ENCODE measurements at regions not wholly inside any gene's neighbourhood (a gene's known extent, or its start where the extent isn't known, plus 50 kb on each side); places are given as distances from the start of the nearest gene placed in this dataset.

GRCh38 chr6:97864366-97864765 lies 581.4 kb upstream of the MMS22L start:
- no peak overlapping the region for H3K27ac Mint-ChIP-seq
- no peak for DNase-seq
- ChIA-PET POLR2A (no interaction called here), CTCF (no interaction called here)
- no peak overlapping the region for H3K4me3 Mint-ChIP-seq
- H3K27me3 Mint-ChIP-seq (ENCODE audit: low read depth), result no peaks in the 10 kb centered on the region
- ATAC-seq, result no peak
- H3K36me3 Mint-ChIP-seq (ENCODE audit: low read depth), result no peaks in the 10 kb centered on the region
- no peaks in the 10 kb centered on the region for H3K4me1 Mint-ChIP-seq (ENCODE audit: low read depth)
- no peaks in the 10 kb centered on the region for H3K9me3 Mint-ChIP-seq (ENCODE audit: insufficient read depth)

GRCh38 chr6:97864826-97865225 lies 581.8 kb upstream of the MMS22L start:
- Mint-ChIP-seq H3K27ac (no peak overlapping the region), H3K4me3 (no peak overlapping the region), H3K9me3 (ENCODE audit: insufficient read depth) (no peaks in the 10 kb centered on the region), H3K4me1 (ENCODE audit: low read depth) (no peaks in the 10 kb centered on the region), H3K27me3 (ENCODE audit: low read depth) (no peaks in the 10 kb centered on the region), H3K36me3 (ENCODE audit: low read depth) (no peaks in the 10 kb centered on the region)
- DNase-seq (no peak), ATAC-seq (no peak)
- ChIA-PET CTCF (no interaction called here), POLR2A (no interaction called here)

GRCh38 chr6:97865612-97866011 lies 582.6 kb upstream of the MMS22L start:
- DNase-seq (no peak), ATAC-seq (no peak)
- no peak overlapping the region for H3K27ac Mint-ChIP-seq
- no peaks in the 10 kb centered on the region for H3K4me1 Mint-ChIP-seq (ENCODE audit: low read depth)
- no peaks in the 10 kb centered on the region for H3K9me3 Mint-ChIP-seq (ENCODE audit: insufficient read depth)
- ChIA-PET CTCF (no interaction called here), POLR2A (no interaction called here)
- H3K4me3 Mint-ChIP-seq, result no peak overlapping the region
- H3K36me3 Mint-ChIP-seq (ENCODE audit: low read depth), result no peaks in the 10 kb centered on the region
- no peaks in the 10 kb centered on the region for H3K27me3 Mint-ChIP-seq (ENCODE audit: low read depth)

- no peak for ATAC-seq
- H3K27me3 Mint-ChIP-seq (ENCODE audit: low read depth), result no peaks in the 10 kb centered on the region
- ChIA-PET CTCF (no interaction called here), POLR2A (no interaction called here)
- H3K36me3 Mint-ChIP-seq (ENCODE audit: low read depth), result no peaks in the 10 kb centered on the region
- no peak overlapping the region for H3K4me3 Mint-ChIP-seq
- H3K9me3 Mint-ChIP-seq (ENCODE audit: insufficient read depth), result no peaks in the 10 kb centered on the region
- no peaks in the 10 kb centered on the region for H3K4me1 Mint-ChIP-seq (ENCODE audit: low read depth)
- no peak for DNase-seq
- no peak overlapping the region for H3K27ac Mint-ChIP-seq
Observed at GRCh38 chr6:97866616-97867015, 583.6 kb upstream of the MMS22L start.

GRCh38 chr6:97867177-97867576 lies 584.2 kb upstream of the MMS22L start:
- Mint-ChIP-seq H3K9me3 (ENCODE audit: insufficient read depth) (no peaks in the 10 kb centered on the region), H3K36me3 (ENCODE audit: low read depth) (no peaks in the 10 kb centered on the region)
- CTCF ChIA-PET, result no interaction called here

GRCh38 chr6:97870273-97870672 lies 587.3 kb upstream of the MMS22L start:
- CTCF ChIA-PET, result no interaction called here
- H3K9me3 Mint-ChIP-seq (ENCODE audit: insufficient read depth), result no peaks in the 10 kb centered on the region
- no peaks in the 10 kb centered on the region for H3K4me1 Mint-ChIP-seq (ENCODE audit: low read depth)
- no peaks in the 10 kb centered on the region for H3K27me3 Mint-ChIP-seq (ENCODE audit: low read depth)
- no peaks in the 10 kb centered on the region for H3K36me3 Mint-ChIP-seq (ENCODE audit: low read depth)
- POLR2A ChIA-PET, result no interaction called here
- DNase-seq (no peak), ATAC-seq (no peak)
- no peak overlapping the region for H3K27ac Mint-ChIP-seq
- H3K4me3 Mint-ChIP-seq, result no peak overlapping the region

More at GRCh38 chr6:97867177-97867576, 584.2 kb upstream of the MMS22L start:
- no peak overlapping the region for H3K4me3 Mint-ChIP-seq
- H3K4me1 Mint-ChIP-seq (ENCODE audit: low read depth), result no peaks in the 10 kb centered on the region
- no peak for ATAC-seq
- no peak for DNase-seq
- H3K27ac Mint-ChIP-seq, result no peak overlapping the region
- H3K27me3 Mint-ChIP-seq (ENCODE audit: low read depth), result no peaks in the 10 kb centered on the region
- POLR2A ChIA-PET, result no interaction called here

- ChIA-PET POLR2A (no interaction called here), CTCF (no interaction called here)
- no peak for ATAC-seq
- Mint-ChIP-seq H3K27ac (no peak overlapping the region), H3K27me3 (ENCODE audit: low read depth) (no peaks in the 10 kb centered on the region), H3K4me1 (ENCODE audit: low read depth) (no peaks in the 10 kb centered on the region), H3K36me3 (ENCODE audit: low read depth) (no peaks in the 10 kb centered on the region), H3K4me3 (no peak overlapping the region), H3K9me3 (ENCODE audit: insufficient read depth) (no peaks in the 10 kb centered on the region)
- DNase-seq, result no peak
Observed at GRCh38 chr6:97876711-97877110, 593.7 kb upstream of the MMS22L start.

- ChIA-PET POLR2A (no interaction called here), CTCF (no interaction called here)
- no peaks in the 10 kb centered on the region for H3K4me1 Mint-ChIP-seq (ENCODE audit: low read depth)
- H3K27me3 Mint-ChIP-seq (ENCODE audit: low read depth), result no peaks in the 10 kb centered on the region
- no peaks in the 10 kb centered on the region for H3K36me3 Mint-ChIP-seq (ENCODE audit: low read depth)
- H3K27ac Mint-ChIP-seq, result no peak overlapping the region
- ATAC-seq (no peak), DNase-seq (no peak)
- H3K9me3 Mint-ChIP-seq (ENCODE audit: insufficient read depth), result no peaks in the 10 kb centered on the region
- H3K4me3 Mint-ChIP-seq, result no peak overlapping the region
Observed at GRCh38 chr6:97882755-97883154, 599.7 kb upstream of the MMS22L start.

GRCh38 chr6:97885325-97885724 lies 602.3 kb upstream of the MMS22L start:
- no peak for DNase-seq
- Mint-ChIP-seq H3K9me3 (ENCODE audit: insufficient read depth) (no peaks in the 10 kb centered on the region), H3K27ac (no peak overlapping the region), H3K27me3 (ENCODE audit: low read depth) (no peaks in the 10 kb centered on the region), H3K4me3 (no peak overlapping the region), H3K4me1 (ENCODE audit: low read depth) (no peaks in the 10 kb centered on the region), H3K36me3 (ENCODE audit: low read depth) (no peaks in the 10 kb centered on the region)
- CTCF ChIA-PET, result no interaction called here
- no peak for ATAC-seq
- POLR2A ChIA-PET, result no interaction called here

GRCh38 chr6:97885828-97886227 lies 602.8 kb upstream of the MMS22L start:
- ChIA-PET POLR2A (no interaction called here), CTCF (no interaction called here)
- no peak for ATAC-seq

GRCh38 chr6:97901531-97901930 lies 618.5 kb upstream of the MMS22L start:
- ATAC-seq (no peak), DNase-seq (no peak)
- Mint-ChIP-seq H3K9me3 (ENCODE audit: insufficient read depth) (no peaks in the 10 kb centered on the region), H3K36me3 (ENCODE audit: low read depth) (no peaks in the 10 kb centered on the region), H3K4me1 (ENCODE audit: low read depth) (no peaks in the 10 kb centered on the region), H3K27me3 (ENCODE audit: low read depth) (no peaks in the 10 kb centered on the region), H3K27ac (no peak overlapping the region), H3K4me3 (no peak overlapping the region)
- ChIA-PET CTCF (no interaction called here), POLR2A (no interaction called here)

More at GRCh38 chr6:97885828-97886227, 602.8 kb upstream of the MMS22L start:
- Mint-ChIP-seq H3K4me3 (no peak overlapping the region), H3K9me3 (ENCODE audit: insufficient read depth) (no peaks in the 10 kb centered on the region), H3K27ac (no peak overlapping the region), H3K36me3 (ENCODE audit: low read depth) (no peaks in the 10 kb centered on the region), H3K4me1 (ENCODE audit: low read depth) (no peaks in the 10 kb centered on the region), H3K27me3 (ENCODE audit: low read depth) (no peaks in the 10 kb centered on the region)
- no peak for DNase-seq

GRCh38 chr6:97909380-97909779 lies 626.4 kb upstream of the MMS22L start:
- no peak for ATAC-seq
- POLR2A ChIA-PET, result no interaction called here
- Mint-ChIP-seq H3K36me3 (ENCODE audit: low read depth) (no peaks in the 10 kb centered on the region), H3K9me3 (ENCODE audit: insufficient read depth) (no peaks in the 10 kb centered on the region), H3K27me3 (ENCODE audit: low read depth) (no peaks in the 10 kb centered on the region), H3K27ac (no peak overlapping the region), H3K4me1 (ENCODE audit: low read depth) (no peaks in the 10 kb centered on the region), H3K4me3 (no peak overlapping the region)
- DNase-seq, result no peak
- CTCF ChIA-PET, result no interaction called here

GRCh38 chr6:97913721-97914120 lies 630.7 kb upstream of the MMS22L start:
- H3K27ac Mint-ChIP-seq, result no peak overlapping the region
- H3K9me3 Mint-ChIP-seq (ENCODE audit: insufficient read depth), result no peaks in the 10 kb centered on the region
- DNase-seq (no peak), ATAC-seq (no peak)
- no peaks in the 10 kb centered on the region for H3K36me3 Mint-ChIP-seq (ENCODE audit: low read depth)
- H3K4me1 Mint-ChIP-seq (ENCODE audit: low read depth), result no peaks in the 10 kb centered on the region
- CTCF ChIA-PET, result no interaction called here
- H3K4me3 Mint-ChIP-seq, result no peak overlapping the region
- no peaks in the 10 kb centered on the region for H3K27me3 Mint-ChIP-seq (ENCODE audit: low read depth)
- POLR2A ChIA-PET, result no interaction called here
